ENCODE measurements at regions not wholly inside any gene's neighbourhood (a gene's known extent, or its start where the extent isn't known, plus 50 kb on each side); places are given as distances from the start of the nearest gene placed in this dataset.

DNA sequence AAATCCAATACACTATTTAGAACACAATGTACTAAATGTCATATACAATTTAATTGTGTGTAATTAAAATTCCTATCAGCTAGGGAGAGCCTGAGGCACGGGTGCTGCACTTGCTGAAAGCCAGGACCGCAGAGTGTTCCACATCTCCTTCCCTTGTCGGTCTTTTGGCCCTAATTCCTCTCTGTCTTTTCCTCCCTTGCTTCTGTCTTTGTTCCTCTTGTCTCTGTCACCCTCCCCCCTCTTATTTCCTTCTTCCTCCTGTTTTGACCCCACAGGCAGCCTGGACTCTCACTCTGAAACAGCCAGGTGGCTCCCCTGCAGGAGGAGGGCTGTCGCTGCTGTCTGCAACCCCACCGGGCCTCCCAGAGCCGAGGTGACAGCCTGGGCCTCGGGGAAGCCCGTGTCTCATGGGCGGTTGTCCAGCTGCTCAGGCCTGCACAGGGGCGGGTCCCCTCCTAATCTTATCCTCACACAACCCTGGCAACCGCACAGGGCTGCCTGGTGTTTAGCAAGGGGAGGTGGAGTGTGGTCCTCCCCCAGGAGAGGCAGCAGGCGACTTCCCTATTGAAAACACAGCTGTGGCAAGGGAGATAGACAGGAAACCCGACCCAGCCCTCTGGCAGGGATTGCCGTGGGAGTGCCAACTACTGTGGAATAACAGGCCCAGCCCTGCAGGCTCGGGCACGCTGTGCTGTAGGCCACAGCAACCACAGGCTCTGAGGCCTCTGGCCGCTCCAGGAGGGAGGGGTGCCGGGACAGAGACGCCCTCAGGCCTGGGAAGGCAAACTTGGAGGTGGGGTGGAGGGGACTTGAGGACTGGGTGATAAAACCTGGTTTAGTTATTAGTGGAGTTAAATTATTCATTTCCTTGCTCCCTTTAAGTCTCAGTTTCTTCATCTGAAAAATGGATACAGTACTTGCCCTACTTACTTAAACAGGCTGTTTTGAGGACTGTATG is 68.8 kb upstream of the WDR26 start (continued):
- TF ChIP-seq MLLT1 (IDR thresholded peaks at IDR 0.05) (0 out of 2 replicates have a peak, but pooled peaks have one; percentile 21), SMAD5 (IDR thresholded peaks at IDR 0.05; ENCODE audit: low read depth) (no peak), EED (IDR thresholded peaks at IDR 0.05; ENCODE audit: low read depth) (peak; percentile 82), BRCA1 (IDR thresholded peaks at IDR 0.05; ENCODE audit: low read depth, low read length) (no peak), CHD2 (IDR thresholded peaks at IDR 0.05; ENCODE audit: borderline replicate concordance, low read depth, low read length) (peak; percentile 12; the same call in 1 of the 2 replicates), USF1 (IDR thresholded peaks at IDR 0.05; ENCODE audit: borderline replicate concordance, extremely low read length, insufficient read depth, low read depth, low read length) (no peak), RAD51 (IDR thresholded peaks at IDR 0.05) (no peak), PML (IDR thresholded peaks at IDR 0.05; ENCODE audit: low read length) (no peak), RFX5 (IDR thresholded peaks at IDR 0.05; ENCODE audit: low read depth, low read length) (no peak), BHLHE40 (IDR thresholded peaks at IDR 0.05; ENCODE audit: borderline replicate concordance in 1 of 2, low read depth in 2 of 2, low read length in 1 of 2) (peak in 1 of 2 experiments; percentile 65; a peak in 2 of 4 replicates), RELA (IDR thresholded peaks at IDR 0.05; ENCODE audit: borderline replicate concordance, partially characterized antibody) (no peak), CBX3 (IDR thresholded peaks at IDR 0.05; ENCODE audit: borderline replicate concordance, low read depth) (no peak), CBFB (IDR thresholded peaks at IDR 0.05; ENCODE audit: low read depth) (0 out of 2 replicates have a peak, but pooled peaks have one; percentile 46), TARDBP (IDR thresholded peaks at IDR 0.05; ENCODE audit: borderline replicate concordance) (no peak), RUNX3 (IDR thresholded peaks at IDR 0.05; ENCODE audit: low read length) (peak; percentile 46; the same call in 1 of the 2 replicates), SUPT20H (IDR thresholded peaks at IDR 0.05; ENCODE audit: borderline replicate concordance, control insufficient read depth, low read depth, low read length) (no peak), ATF7 (IDR thresholded peaks at IDR 0.05; ENCODE audit: low read depth) (no peak; the same call in 1 of the 2 replicates), SMARCA5 (IDR thresholded peaks at IDR 0.05) (peak; percentile 66; the same call in 1 of the 2 replicates), HDGF (IDR thresholded peaks at IDR 0.05) (peak; percentile 78), EZH2 (IDR thresholded peaks at IDR 0.05; ENCODE audit: borderline replicate concordance, control insufficient read depth, low read depth, low read length) (no peak), SMC3 (IDR thresholded peaks at IDR 0.05; ENCODE audit: borderline replicate concordance, low read length) (peak; percentile 21; the same call in 1 of the 2 replicates), IKZF2 (IDR thresholded peaks at IDR 0.05) (peak; percentile 79 to 83), SMAD1 (IDR thresholded peaks at IDR 0.05; ENCODE audit: low read depth, partially characterized antibody) (no peak), SPI1 (IDR thresholded peaks at IDR 0.05; ENCODE audit: borderline replicate concordance, insufficient read depth, low read depth, low read length) (peak; percentile 50; the same call in 1 of the 2 replicates), TAF1 (IDR thresholded peaks at IDR 0.05; ENCODE audit: borderline replicate concordance, low read depth, low read length) (no peak)
- TF ChIP-seq, protein P1, sequence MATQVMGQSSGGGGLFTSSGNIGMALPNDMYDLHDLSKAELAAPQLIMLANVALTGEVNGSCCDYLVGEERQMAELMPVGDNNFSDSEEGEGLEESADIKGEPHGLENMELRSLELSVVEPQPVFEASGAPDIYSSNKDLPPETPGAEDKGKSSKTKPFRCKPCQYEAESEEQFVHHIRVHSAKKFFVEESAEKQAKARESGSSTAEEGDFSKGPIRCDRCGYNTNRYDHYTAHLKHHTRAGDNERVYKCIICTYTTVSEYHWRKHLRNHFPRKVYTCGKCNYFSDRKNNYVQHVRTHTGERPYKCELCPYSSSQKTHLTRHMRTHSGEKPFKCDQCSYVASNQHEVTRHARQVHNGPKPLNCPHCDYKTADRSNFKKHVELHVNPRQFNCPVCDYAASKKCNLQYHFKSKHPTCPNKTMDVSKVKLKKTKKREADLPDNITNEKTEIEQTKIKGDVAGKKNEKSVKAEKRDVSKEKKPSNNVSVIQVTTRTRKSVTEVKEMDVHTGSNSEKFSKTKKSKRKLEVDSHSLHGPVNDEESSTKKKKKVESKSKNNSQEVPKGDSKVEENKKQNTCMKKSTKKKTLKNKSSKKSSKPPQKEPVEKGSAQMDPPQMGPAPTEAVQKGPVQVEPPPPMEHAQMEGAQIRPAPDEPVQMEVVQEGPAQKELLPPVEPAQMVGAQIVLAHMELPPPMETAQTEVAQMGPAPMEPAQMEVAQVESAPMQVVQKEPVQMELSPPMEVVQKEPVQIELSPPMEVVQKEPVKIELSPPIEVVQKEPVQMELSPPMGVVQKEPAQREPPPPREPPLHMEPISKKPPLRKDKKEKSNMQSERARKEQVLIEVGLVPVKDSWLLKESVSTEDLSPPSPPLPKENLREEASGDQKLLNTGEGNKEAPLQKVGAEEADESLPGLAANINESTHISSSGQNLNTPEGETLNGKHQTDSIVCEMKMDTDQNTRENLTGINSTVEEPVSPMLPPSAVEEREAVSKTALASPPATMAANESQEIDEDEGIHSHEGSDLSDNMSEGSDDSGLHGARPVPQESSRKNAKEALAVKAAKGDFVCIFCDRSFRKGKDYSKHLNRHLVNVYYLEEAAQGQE (IDR thresholded peaks at IDR 0.05; ENCODE audit: low read depth, low read length): no peak

Data from GM12878 (cell line).